GM19452 (cell line): ENCODE measurements at regions not wholly inside any gene's neighbourhood (a gene's known extent, or its start where the extent isn't known, plus 50 kb on each side); places are given as distances from the start of the nearest gene placed in this dataset.

Experiments
- ATAC-seq: cut with Tn5 transposase; IDR thresholded peaks from one replicate; pipeline ENCODE4 v1.9.1; 2021; ENCODE audit not compliant: unreplicated experiment

GRCh38 chr18:47346016-47346415, 94.6 kb upstream of the SKOR2 start:
- ATAC-seq: no peak

- ATAC-seq: no peak
These were observed 93.8 kb upstream of the SKOR2 start for GRCh38 chr18:47345291-47345690.

- no peak for ATAC-seq
These were observed 91.8 kb upstream of the SKOR2 start for GRCh38 chr18:47343291-47343690.

GRCh38 chr18:47342566-47342965, 91.1 kb upstream of the SKOR2 start:
- ATAC-seq: no peak

- no peak for ATAC-seq
These were observed 90.2 kb upstream of the SKOR2 start for GRCh38 chr18:47341678-47342077.

GRCh38 chr18:47334966-47335365, 83.5 kb upstream of the SKOR2 start:
- ATAC-seq: no peak

GRCh38 chr18:47333926-47334635, 82.6 kb upstream of the SKOR2 start:
- no peak for ATAC-seq

- no peak for ATAC-seq
These were observed 80.2 kb upstream of the SKOR2 start for GRCh38 chr18:47331641-47332040.

GRCh38 chr18:47331026-47331425, 79.6 kb upstream of the SKOR2 start:
- no peak for ATAC-seq

- no peak for ATAC-seq
These were observed 71.7 kb upstream of the SKOR2 start for GRCh38 chr18:47323158-47323557.

GRCh38 chr18:47321815-47322214, 70.4 kb upstream of the SKOR2 start:
- no peak for ATAC-seq

- ATAC-seq: no peak
These were observed 66.5 kb upstream of the SKOR2 start for GRCh38 chr18:47317824-47318508.

GRCh38 chr18:47316924-47317323, 65.5 kb upstream of the SKOR2 start:
- no peak for ATAC-seq

GRCh38 chr18:47313901-47314300, 62.4 kb upstream of the SKOR2 start:
- no peak for ATAC-seq

- ATAC-seq: no peak
These were observed 60.1 kb upstream of the SKOR2 start for GRCh38 chr18:47311585-47311984.
